ENCODE measurements at regions not wholly inside any gene's neighbourhood (a gene's known extent, or its start where the extent isn't known, plus 50 kb on each side); places are given as distances from the start of the nearest gene placed in this dataset.

DNA sequence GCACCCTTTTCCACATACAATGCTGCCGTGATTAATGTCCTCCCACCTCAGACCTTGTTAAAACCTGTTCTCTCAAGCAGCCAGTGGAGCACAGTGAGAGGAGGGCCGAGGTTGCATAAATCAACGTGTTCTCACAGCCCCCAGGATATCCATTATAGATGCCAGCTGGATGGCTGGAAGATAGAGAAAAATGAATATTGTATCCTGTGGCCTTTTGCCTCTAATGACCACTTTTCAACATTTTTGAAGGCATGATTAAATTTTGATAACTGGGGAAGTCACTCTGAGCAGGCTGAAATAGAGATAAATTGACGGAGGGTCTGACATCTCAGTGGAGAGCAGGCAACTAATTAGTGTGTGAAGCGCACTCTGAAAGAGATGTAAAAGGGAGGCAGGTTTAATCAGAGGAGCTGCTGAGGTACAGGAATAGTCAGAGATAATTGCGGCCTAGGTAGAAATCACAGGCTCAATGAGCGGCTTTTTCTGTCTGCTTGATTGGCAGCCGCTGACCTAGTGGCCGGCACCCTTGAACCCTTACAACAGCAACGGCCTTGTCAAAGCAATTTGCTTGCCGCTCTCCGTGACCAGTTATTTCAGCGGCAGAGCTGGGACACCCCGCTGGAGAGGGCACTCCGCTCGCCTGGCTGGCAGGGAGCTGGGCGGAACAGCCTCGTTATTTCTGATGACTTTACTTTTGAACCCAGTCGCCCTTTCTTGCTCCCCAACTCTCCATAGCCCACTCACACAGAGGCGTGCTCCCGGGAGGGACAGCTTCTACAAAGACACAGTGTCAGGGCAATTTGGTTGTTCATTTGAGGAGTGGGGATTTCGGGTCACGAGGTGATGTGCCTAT is 560.7 kb downstream of the PSAT1 start:
- no peak overlapping the region for H3K4me3 ChIP-seq (ENCODE audit: low read length)
- no peak for DNase-seq
- H3K9me2 ChIP-seq (replicated peaks; ENCODE audit: insufficient read depth, low read length) = no peaks in the 10 kb centered on the region
- no peaks in the 10 kb centered on the region for H3K4me1 ChIP-seq (ENCODE audit: low read length)
- no peaks in the 10 kb centered on the region for H3K9me3 ChIP-seq (replicated peaks; ENCODE audit: insufficient read depth, low read length)
- H3F3A ChIP-seq (ENCODE audit: insufficient read depth, low read length) = no peaks in the 10 kb centered on the region
- no peak overlapping the region for H2AFZ ChIP-seq (ENCODE audit: low read length)
- no peak for TF ChIP-seq EZH2phosphoT487 (IDR thresholded peaks at IDR 0.05; ENCODE audit: low read length)
- TF ChIP-seq, protein P1, sequence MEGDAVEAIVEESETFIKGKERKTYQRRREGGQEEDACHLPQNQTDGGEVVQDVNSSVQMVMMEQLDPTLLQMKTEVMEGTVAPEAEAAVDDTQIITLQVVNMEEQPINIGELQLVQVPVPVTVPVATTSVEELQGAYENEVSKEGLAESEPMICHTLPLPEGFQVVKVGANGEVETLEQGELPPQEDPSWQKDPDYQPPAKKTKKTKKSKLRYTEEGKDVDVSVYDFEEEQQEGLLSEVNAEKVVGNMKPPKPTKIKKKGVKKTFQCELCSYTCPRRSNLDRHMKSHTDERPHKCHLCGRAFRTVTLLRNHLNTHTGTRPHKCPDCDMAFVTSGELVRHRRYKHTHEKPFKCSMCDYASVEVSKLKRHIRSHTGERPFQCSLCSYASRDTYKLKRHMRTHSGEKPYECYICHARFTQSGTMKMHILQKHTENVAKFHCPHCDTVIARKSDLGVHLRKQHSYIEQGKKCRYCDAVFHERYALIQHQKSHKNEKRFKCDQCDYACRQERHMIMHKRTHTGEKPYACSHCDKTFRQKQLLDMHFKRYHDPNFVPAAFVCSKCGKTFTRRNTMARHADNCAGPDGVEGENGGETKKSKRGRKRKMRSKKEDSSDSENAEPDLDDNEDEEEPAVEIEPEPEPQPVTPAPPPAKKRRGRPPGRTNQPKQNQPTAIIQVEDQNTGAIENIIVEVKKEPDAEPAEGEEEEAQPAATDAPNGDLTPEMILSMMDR (IDR thresholded peaks at IDR 0.05; ENCODE audit: low read length) = no peak
- no peak for TF ChIP-seq EZH2 (optimal IDR thresholded peaks at IDR 0.05; ENCODE audit: low read depth, low read length)
- no peaks in the 10 kb centered on the region for H3K27me3 ChIP-seq (replicated peaks; ENCODE audit: insufficient read depth, low read length)
- no peaks in the 10 kb centered on the region for H4K20me1 ChIP-seq (ENCODE audit: insufficient read depth, low read length)
- no peak overlapping the region for H3K27ac ChIP-seq (ENCODE audit: low read length)
- no peaks in the 10 kb centered on the region for H3K36me3 ChIP-seq (replicated peaks; ENCODE audit: insufficient read depth, low read length)
- no peak overlapping the region for H3K9ac ChIP-seq (ENCODE audit: low read length)
- H3K4me2 ChIP-seq (ENCODE audit: low read depth, low read length) = no peak overlapping the region
- H3K79me2 ChIP-seq (ENCODE audit: low read length) = no peaks in the 10 kb centered on the region

DNA sequence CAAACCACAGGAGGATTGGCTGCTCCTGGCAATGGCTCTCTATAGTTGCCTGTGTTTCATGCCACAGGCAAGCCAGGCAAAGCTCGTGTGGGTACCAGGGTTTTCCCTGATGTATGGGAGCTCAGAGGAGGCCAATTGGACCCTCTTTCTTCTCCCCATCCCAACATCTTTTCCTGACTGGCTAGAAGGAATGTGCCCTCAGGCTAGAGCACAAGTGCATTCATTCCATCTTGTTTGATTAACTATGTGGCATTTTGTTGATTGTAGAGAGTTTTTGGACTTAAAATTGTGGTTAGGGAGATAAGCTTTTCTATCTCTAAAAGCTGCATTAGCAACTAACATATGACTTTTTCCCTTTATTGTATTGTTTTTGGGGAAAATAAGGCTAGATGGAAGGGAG is 561.3 kb downstream of the PSAT1 start:
- Histone ChIP-seq H3K9me2 (replicated peaks; ENCODE audit: insufficient read depth, low read length) (no peaks in the 10 kb centered on the region), H2AFZ (ENCODE audit: low read length) (no peak overlapping the region), H3K27me3 (replicated peaks; ENCODE audit: insufficient read depth, low read length) (no peaks in the 10 kb centered on the region), H3K27ac (ENCODE audit: low read length) (no peak overlapping the region), H3K79me2 (ENCODE audit: low read length) (no peaks in the 10 kb centered on the region), H3F3A (ENCODE audit: insufficient read depth, low read length) (no peaks in the 10 kb centered on the region), H3K4me3 (ENCODE audit: low read length) (no peak overlapping the region), H3K9me3 (replicated peaks; ENCODE audit: insufficient read depth, low read length) (no peaks in the 10 kb centered on the region), H4K20me1 (ENCODE audit: insufficient read depth, low read length) (no peaks in the 10 kb centered on the region), H3K9ac (ENCODE audit: low read length) (no peak overlapping the region), H3K36me3 (replicated peaks; ENCODE audit: insufficient read depth, low read length) (no peaks in the 10 kb centered on the region), H3K4me1 (ENCODE audit: low read length) (no peaks in the 10 kb centered on the region), H3K4me2 (ENCODE audit: low read depth, low read length) (no peak overlapping the region)
- no peak for DNase-seq
- no peak for TF ChIP-seq EZH2phosphoT487 (IDR thresholded peaks at IDR 0.05; ENCODE audit: low read length)
- TF ChIP-seq, protein P1 (IDR thresholded peaks at IDR 0.05; ENCODE audit: low read length) = no peak
- TF ChIP-seq EZH2 (optimal IDR thresholded peaks at IDR 0.05; ENCODE audit: low read depth, low read length) = no peak

DNA sequence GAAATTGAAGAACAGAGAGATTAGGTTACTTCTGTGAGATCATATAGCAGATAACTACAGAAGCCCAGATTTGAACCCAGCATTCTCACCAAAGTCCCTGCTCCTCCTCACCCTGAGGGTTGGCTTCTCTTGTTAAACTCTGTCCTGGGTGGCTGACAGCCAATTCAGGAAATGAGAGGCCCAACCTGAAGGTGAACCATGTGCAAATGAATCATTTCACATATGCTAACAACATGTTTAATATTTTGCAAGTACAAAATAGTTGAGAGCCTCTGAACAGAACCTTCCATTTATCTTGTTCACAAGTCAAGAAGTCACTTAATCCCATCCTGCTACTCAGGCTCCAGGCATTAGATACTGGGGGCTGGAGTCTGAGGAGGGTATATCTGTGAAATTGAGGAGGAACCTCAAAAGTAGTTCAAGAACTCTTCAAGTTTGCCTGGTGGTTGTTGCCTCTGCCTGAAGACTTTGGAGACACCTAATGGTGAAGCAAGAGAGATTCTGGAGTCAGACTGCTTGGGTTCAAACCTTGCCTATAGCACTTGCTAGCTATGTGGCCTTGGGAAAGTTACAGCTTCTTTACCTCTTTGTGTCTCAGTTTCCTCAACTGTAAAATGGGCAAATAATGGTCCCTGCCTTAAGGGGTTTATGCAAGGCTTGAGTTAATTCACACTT is 564.0 kb downstream of the PSAT1 start:
- DNase-seq = no peak
- Histone ChIP-seq H3K27me3 (replicated peaks; ENCODE audit: insufficient read depth, low read length) (no peaks in the 10 kb centered on the region), H3F3A (ENCODE audit: insufficient read depth, low read length) (no peaks in the 10 kb centered on the region), H3K4me1 (ENCODE audit: low read length) (no peaks in the 10 kb centered on the region), H3K79me2 (ENCODE audit: low read length) (no peaks in the 10 kb centered on the region), H3K4me2 (ENCODE audit: low read depth, low read length) (no peak overlapping the region), H3K36me3 (replicated peaks; ENCODE audit: insufficient read depth, low read length) (no peaks in the 10 kb centered on the region), H3K9me2 (replicated peaks; ENCODE audit: insufficient read depth, low read length) (no peaks in the 10 kb centered on the region), H3K9me3 (replicated peaks; ENCODE audit: insufficient read depth, low read length) (no peaks in the 10 kb centered on the region), H3K4me3 (ENCODE audit: low read length) (no peak overlapping the region), H3K9ac (ENCODE audit: low read length) (no peak overlapping the region), H2AFZ (ENCODE audit: low read length) (no peak overlapping the region), H3K27ac (ENCODE audit: low read length) (no peak overlapping the region), H4K20me1 (ENCODE audit: insufficient read depth, low read length) (no peaks in the 10 kb centered on the region)
- TF ChIP-seq, protein P1 (IDR thresholded peaks at IDR 0.05; ENCODE audit: low read length) = no peak
- TF ChIP-seq EZH2phosphoT487 (IDR thresholded peaks at IDR 0.05; ENCODE audit: low read length) = no peak
- TF ChIP-seq EZH2 (optimal IDR thresholded peaks at IDR 0.05; ENCODE audit: low read depth, low read length) = no peak
